Keratinocyte (primary cell): ENCODE measurements at regions not wholly inside any gene's neighbourhood (a gene's known extent, or its start where the extent isn't known, plus 50 kb on each side); places are given as distances from the start of the nearest gene placed in this dataset.

Experiments used
- CTCF ChIP-seq, 3 experiments: IDR thresholded peaks in 1 of 3; conservative IDR thresholded peaks in 1 of 3; optimal IDR thresholded peaks in 1 of 3; 2 replicates in 2 of 3; 3 replicates in 1 of 3; pipeline versions ENCODE3 to v1.5.1; 2011; ENCODE audit warnings: low read length in 3 of 3, mild to moderate bottlenecking in 3 of 3, moderate library complexity in 2 of 3, control low read depth in 1 of 3, inconsistent platforms in 1 of 3; ENCODE audit not compliant: insufficient read depth in 2 of 3; ENCODE audit errors: extremely low read depth in 1 of 3
- EZH2 ChIP-seq: IDR thresholded peaks from one replicate; pipeline ENCODE4 v1.6.1; 2012; ENCODE audit warnings: inconsistent platforms, mild to moderate bottlenecking, low read length, moderate library complexity

GRCh38 chr15:81432179-81432578, 58.2 kb upstream of the TMC3 start:
- TF ChIP-seq CTCF (optimal IDR thresholded peaks at IDR 0.05 in 1 of 3, IDR thresholded peaks at IDR 0.05 in 1 of 3, conservative IDR thresholded peaks at IDR 0.05 in 1 of 3; ENCODE audit: extremely low read depth in 1 of 3, insufficient read depth in 2 of 3, low read length in 3 of 3) (no peak), EZH2 (no peak)
